ENCODE measurements at regions not wholly inside any gene's neighbourhood (a gene's known extent, or its start where the extent isn't known, plus 50 kb on each side); places are given as distances from the start of the nearest gene placed in this dataset.
"Not testable (repeated sequence)": the region's sequence is repeated elsewhere in the genome, so short reads cannot be mapped to it uniquely, and the experiment has no call there.

GRCh38 chr1:43108080-43108479, 64.0 kb downstream of the EBNA1BP2 start:
- DNase-seq (ENCODE audit: low spot score): no peak

- no peak for DNase-seq (ENCODE audit: low spot score)
These were observed 64.4 kb downstream of the EBNA1BP2 start for GRCh38 chr1:43107664-43108063.

GRCh38 chr1:43104027-43104763, 67.9 kb downstream of the EBNA1BP2 start:
- no peak for DNase-seq (ENCODE audit: low spot score)

- no peak for DNase-seq (ENCODE audit: low spot score)
These were observed 71.0 kb downstream of the EBNA1BP2 start for GRCh38 chr1:43101061-43101460.

- no peak for DNase-seq (ENCODE audit: low spot score)
These were observed 73.9 kb downstream of the EBNA1BP2 start for GRCh38 chr1:43098200-43098599.

- not testable (repeated sequence) for DNase-seq (ENCODE audit: low spot score)
These were observed 75.6 kb downstream of the EBNA1BP2 start for GRCh38 chr1:43096528-43096927.

GRCh38 chr1:43090812-43091211, 81.3 kb downstream of the EBNA1BP2 start:
- not testable (repeated sequence) for DNase-seq (ENCODE audit: low spot score)

- not testable (repeated sequence) for DNase-seq (ENCODE audit: low spot score)
These were observed 81.9 kb downstream of the EBNA1BP2 start for GRCh38 chr1:43090157-43090556.

- DNase-seq (ENCODE audit: low spot score): no peak
These were observed 88.7 kb downstream of the EBNA1BP2 start for GRCh38 chr1:43083375-43083891.

GRCh38 chr1:43082740-43083139, 89.3 kb downstream of the EBNA1BP2 start:
- DNase-seq (ENCODE audit: low spot score): no peak

- no peak for DNase-seq (ENCODE audit: low spot score)
These were observed 94.8 kb downstream of the EBNA1BP2 start for GRCh38 chr1:43077273-43077672.

- DNase-seq (ENCODE audit: low spot score): no peak
These were observed 97.4 kb downstream of the EBNA1BP2 start for GRCh38 chr1:43074709-43075108.

- DNase-seq (ENCODE audit: low spot score): peak; percentile 9
These were observed 97.8 kb downstream of the EBNA1BP2 start for GRCh38 chr1:43074244-43074643.

- peak; percentile 81 for DNase-seq (ENCODE audit: low spot score)
These were observed 98.4 kb downstream of the EBNA1BP2 start for GRCh38 chr1:43073490-43074230.

- DNase-seq (ENCODE audit: low spot score): no peak
These were observed 99.8 kb downstream of the EBNA1BP2 start for GRCh38 chr1:43072314-43072713.

- no peak for DNase-seq (ENCODE audit: low spot score)
These were observed 100.8 kb downstream of the EBNA1BP2 start for GRCh38 chr1:43071241-43071640.

- DNase-seq (ENCODE audit: low spot score): no peak
These were observed 102.5 kb downstream of the EBNA1BP2 start for GRCh38 chr1:43069461-43070050.

- DNase-seq (ENCODE audit: low spot score): no peak
These were observed 103.2 kb downstream of the EBNA1BP2 start for GRCh38 chr1:43068911-43069310.

GRCh38 chr1:43067977-43068751, 103.9 kb downstream of the EBNA1BP2 start:
- DNase-seq (ENCODE audit: low spot score): no peak

- DNase-seq (ENCODE audit: low spot score): no peak
These were observed 104.8 kb downstream of the EBNA1BP2 start for GRCh38 chr1:43067233-43067745.

GRCh38 chr1:43066578-43066977, 105.5 kb downstream of the EBNA1BP2 start:
- DNase-seq (ENCODE audit: low spot score): no peak

All from LoVo (cell line).